H1 (cell line): ENCODE measurements at regions not wholly inside any gene's neighbourhood (a gene's known extent, or its start where the extent isn't known, plus 50 kb on each side); places are given as distances from the start of the nearest gene placed in this dataset.

Experiments used
- CTCF ChIA-PET: fragments of 300-600 bp; sonication (Branson Sonifier 250); formaldehyde crosslinking; loops from one replicate; lab custom pipeline; 2021; ENCODE audit not compliant: partially characterized antibody; lab: Charles Lee
- POLR2A ChIA-PET: fragments of 300-600 bp; sonication (Branson Sonifier 250); formaldehyde crosslinking; loops from one replicate; lab custom pipeline; 2021; ENCODE audit warnings: inconsistent platforms; ENCODE audit not compliant: partially characterized antibody; lab: Charles Lee
- DNase-seq, 2 experiments: peaks; one replicate each; pipeline versions ENCODE4 v3.0.0 to v3.0.0-alpha.2; 2010 to 2022; ENCODE audit warnings: low spot score in 2 of 2, low read depth in 1 of 2, mixed read lengths in 1 of 2
- FAIRE-seq: peaks from 2 replicates; lab custom pipeline; 2011; peaks lifted over from hg19 to GRCh38; lab: Jason Lieb, UNC
- H2AFZ ChIP-seq: 2 replicates; pipeline ENCODE4 v1.8.1; 2012; ENCODE audit warnings: low read length, inconsistent platforms
- H2AK5ac ChIP-seq: 2 replicates; pipeline ENCODE4 v1.6.1; 2013; ENCODE audit warnings: low read depth, low read length
- H2BK120ac ChIP-seq: replicated peaks from 2 replicates; pipeline ENCODE3; 2013; ENCODE audit warnings: low read depth, low read length, inconsistent platforms
- H2BK12ac ChIP-seq: 2 replicates; pipeline ENCODE4 v1.6.1; 2013; ENCODE audit warnings: low read depth, low read length
- H2BK15ac ChIP-seq: 2 replicates; pipeline ENCODE4 v1.6.1; 2013; ENCODE audit warnings: low read length
- H2BK20ac ChIP-seq: 2 replicates; pipeline ENCODE4 v1.6.1; 2013; ENCODE audit warnings: low read length
- H2BK5ac ChIP-seq: 2 replicates; pipeline ENCODE4 v1.6.1; 2013; ENCODE audit warnings: low read depth, low read length
- H3K14ac ChIP-seq: 2 replicates; pipeline ENCODE4 v1.6.1; 2013; ENCODE audit warnings: inconsistent platforms; ENCODE audit not compliant: insufficient read length
- H3K18ac ChIP-seq: 2 replicates; pipeline ENCODE4 v1.6.1; 2013; ENCODE audit warnings: low read length; ENCODE audit errors: extremely low read depth
- H3K23ac ChIP-seq: 2 replicates; pipeline ENCODE4 v1.6.1; 2013; ENCODE audit warnings: inconsistent platforms; ENCODE audit not compliant: insufficient read length
- H3K23me2 ChIP-seq: 2 replicates; pipeline ENCODE4 v1.6.1; 2013; ENCODE audit warnings: low read depth, low read length
- H3K27ac ChIP-seq: 2 replicates; pipeline ENCODE4 v1.6.1; 2011; ENCODE audit warnings: low read depth, low read length, inconsistent platforms
- H3K27me3 ChIP-seq, 4 experiments: replicated peaks in 1 of 4; 1 replicate in 1 of 4; 2 replicates in 3 of 4; pipeline versions ENCODE4 v1.6.1 to v1.8.1; 2011 to 2013; ENCODE audit warnings: low read length in 3 of 4, mild to moderate bottlenecking in 3 of 4, inconsistent platforms in 2 of 4, mixed read lengths in 2 of 4, moderate library complexity in 1 of 4; ENCODE audit not compliant: control insufficient read depth in 3 of 4, insufficient read depth in 3 of 4; ENCODE audit errors: extremely low read depth in 1 of 4
- H3K36me3 ChIP-seq, 4 experiments: 2 replicates each; pipeline versions ENCODE4 v1.6.1 to v1.8.1; 2011 to 2013; ENCODE audit warnings: mild to moderate bottlenecking in 4 of 4, low read length in 3 of 4, moderate library complexity in 2 of 4, control low read depth in 1 of 4, inconsistent platforms in 1 of 4; ENCODE audit not compliant: insufficient read depth in 4 of 4, control insufficient read depth in 2 of 4
- H3K4ac ChIP-seq: replicated peaks from 2 replicates; pipeline ENCODE3; 2013; ENCODE audit warnings: low read length, low read depth, mixed read lengths, inconsistent platforms; ENCODE audit not compliant: insufficient read length
- H3K4me1 ChIP-seq, 4 experiments: replicated peaks in 1 of 4; 1 replicate in 1 of 4; 2 replicates in 3 of 4; pipeline versions ENCODE4 v1.6.1 to v1.8.1; 2011 to 2013; ENCODE audit warnings: low read length in 3 of 4, inconsistent platforms in 2 of 4, mixed read lengths in 1 of 4; ENCODE audit not compliant: insufficient read depth in 4 of 4, control insufficient read depth in 3 of 4
- H3K4me2 ChIP-seq, 2 experiments: 2 replicates each; pipeline versions ENCODE4 v1.6.1 to v1.8.1; 2011 to 2013; ENCODE audit warnings: low read depth in 2 of 2, low read length in 2 of 2, control low read depth in 1 of 2, inconsistent platforms in 1 of 2, mild to moderate bottlenecking in 1 of 2; ENCODE audit not compliant: insufficient read depth in 1 of 2
- H3K4me3 ChIP-seq, 4 experiments: fragments of 200-600, 300-600 bp in 1 of 4; sonication (generic), shearing (Covaris generic), sonication (Bioruptor Twin) in 1 of 4; 2 replicates each; pipeline versions ENCODE4 v1.5.1 to v1.8.1; 2011 to 2016; ENCODE audit warnings: low read length in 4 of 4, low read depth in 3 of 4, control low read depth in 2 of 4, inconsistent platforms in 2 of 4, mild to moderate bottlenecking in 2 of 4, mixed read lengths in 1 of 4, moderate library complexity in 1 of 4; ENCODE audit not compliant: insufficient read depth in 2 of 4; ENCODE audit errors: extremely low read depth in 1 of 4
- H3K56ac ChIP-seq: replicated peaks from 2 replicates; pipeline ENCODE3; 2013; ENCODE audit warnings: low read depth, mild to moderate bottlenecking, mixed read lengths, low read length, inconsistent platforms; ENCODE audit not compliant: insufficient read length
- H3K79me1 ChIP-seq: 2 replicates; pipeline ENCODE4 v1.6.1; 2013; ENCODE audit warnings: low read depth, low read length, control low read depth
- H3K79me2 ChIP-seq, 2 experiments: 2 replicates each; pipeline versions ENCODE4 v1.6.1 to v1.8.1; 2012 to 2013; ENCODE audit warnings: low read length in 2 of 2, mild to moderate bottlenecking in 2 of 2, inconsistent platforms in 1 of 2; ENCODE audit not compliant: insufficient read depth in 2 of 2, control insufficient read depth in 1 of 2
- H3K9ac ChIP-seq, 4 experiments: replicated peaks in 1 of 4; 1 replicate in 1 of 4; 2 replicates in 3 of 4; pipeline versions ENCODE4 v1.6.1 to v1.8.1; 2011 to 2013; ENCODE audit warnings: low read depth in 3 of 4, low read length in 3 of 4, control low read depth in 2 of 4, mild to moderate bottlenecking in 2 of 4, moderate library complexity in 2 of 4, inconsistent platforms in 1 of 4; ENCODE audit errors: extremely low read depth in 1 of 4
- H3K9me3 ChIP-seq, 2 experiments: 2 replicates each; pipeline versions ENCODE4 v1.6.1 to v1.8.1; 2012 to 2013; ENCODE audit warnings: mild to moderate bottlenecking in 2 of 2, moderate library complexity in 2 of 2, control low read depth in 1 of 2, inconsistent platforms in 1 of 2, low read depth in 1 of 2, low read length in 1 of 2, mixed read lengths in 1 of 2; ENCODE audit not compliant: insufficient read depth in 2 of 2
- H4K20me1 ChIP-seq, 2 experiments: replicated peaks in 1 of 2; 2 replicates each; pipeline versions ENCODE3 to v1.8.1; 2011 to 2013; ENCODE audit warnings: inconsistent platforms in 2 of 2, low read length in 2 of 2, mild to moderate bottlenecking in 1 of 2; ENCODE audit not compliant: insufficient read depth in 2 of 2, control insufficient read depth in 1 of 2
- H4K5ac ChIP-seq: 2 replicates; pipeline ENCODE4 v1.6.1; 2013; ENCODE audit warnings: low read length, low read depth, mixed read lengths, inconsistent platforms; ENCODE audit not compliant: insufficient read length
- H4K8ac ChIP-seq: 2 replicates; pipeline ENCODE4 v1.8.0; 2013; ENCODE audit warnings: mild to moderate bottlenecking, moderate library complexity, low read length, inconsistent platforms; ENCODE audit not compliant: insufficient read depth; ENCODE audit errors: extremely low read depth
- H4K91ac ChIP-seq: replicated peaks from 2 replicates; pipeline ENCODE3; 2013; ENCODE audit warnings: low read length, mixed read lengths, inconsistent platforms; ENCODE audit not compliant: insufficient read length
- CREB1 ChIP-seq: IDR thresholded peaks from 2 replicates; pipeline ENCODE4 v1.6.1; 2012; ENCODE audit warnings: inconsistent platforms
- EP300 ChIP-seq, 2 experiments: IDR thresholded peaks; 1 replicate in 1 of 2; 2 replicates in 1 of 2; pipeline ENCODE4 v1.6.1; 2011 to 2012; ENCODE audit warnings: low read depth in 2 of 2, low read length in 2 of 2, mild to moderate bottlenecking in 2 of 2, borderline replicate concordance in 1 of 2, inconsistent platforms in 1 of 2, moderate library complexity in 1 of 2
- EZH2 ChIP-seq: fragments of 200-600 bp; sonication (generic); IDR thresholded peaks from 2 replicates; pipeline ENCODE4 v1.7.1; 2012; ENCODE audit warnings: low read depth, mild to moderate bottlenecking, moderate library complexity, low read length, inconsistent platforms; ENCODE audit not compliant: severe bottlenecking
- POLR2AphosphoS5 ChIP-seq: IDR thresholded peaks from 2 replicates; pipeline ENCODE4 v1.6.1; 2011; ENCODE audit warnings: low read depth, low read length
- RFX5 ChIP-seq: IDR thresholded peaks from 2 replicates; pipeline ENCODE4 v1.6.1; 2011; ENCODE audit warnings: low read depth, low read length, improper control_type of control experiment, borderline replicate concordance
- RXRA ChIP-seq: IDR thresholded peaks from 2 replicates; pipeline ENCODE4 v1.6.1; 2011; ENCODE audit warnings: low read depth, mild to moderate bottlenecking, low read length, moderate library complexity; ENCODE audit not compliant: insufficient read depth
- SIN3A ChIP-seq, 2 experiments: IDR thresholded peaks in 1 of 2; conservative IDR thresholded peaks in 1 of 2; 2 replicates each; pipeline ENCODE4 v1.6.1; 2011 to 2012; ENCODE audit warnings: low read length in 2 of 2, improper control_type of control experiment in 1 of 2, low read depth in 1 of 2, mild to moderate bottlenecking in 1 of 2
- TAF7 ChIP-seq: optimal IDR thresholded peaks from 2 replicates; pipeline ENCODE3; 2011; ENCODE audit warnings: low read depth, mild to moderate bottlenecking, inconsistent platforms, low read length, moderate library complexity, borderline replicate concordance
- TF ChIP-seq, protein P1 (sequence below): IDR thresholded peaks from 2 replicates; pipeline ENCODE4 v1.6.1; 2012; ENCODE audit warnings: inconsistent platforms
- TF ChIP-seq, protein P2 (sequence below): IDR thresholded peaks from 2 replicates; pipeline ENCODE4 v1.6.1; 2011; ENCODE audit warnings: low read depth, mild to moderate bottlenecking, low read length; ENCODE audit not compliant: insufficient read depth
- TF ChIP-seq, protein P3 (sequence below): IDR thresholded peaks from 2 replicates; pipeline ENCODE4 v1.6.1; 2011; ENCODE audit warnings: low read length, improper control_type of control experiment
- TF ChIP-seq, protein P4 (sequence below): IDR thresholded peaks from 2 replicates; pipeline ENCODE4 v1.6.1; 2012; ENCODE audit warnings: inconsistent platforms

DNA sequence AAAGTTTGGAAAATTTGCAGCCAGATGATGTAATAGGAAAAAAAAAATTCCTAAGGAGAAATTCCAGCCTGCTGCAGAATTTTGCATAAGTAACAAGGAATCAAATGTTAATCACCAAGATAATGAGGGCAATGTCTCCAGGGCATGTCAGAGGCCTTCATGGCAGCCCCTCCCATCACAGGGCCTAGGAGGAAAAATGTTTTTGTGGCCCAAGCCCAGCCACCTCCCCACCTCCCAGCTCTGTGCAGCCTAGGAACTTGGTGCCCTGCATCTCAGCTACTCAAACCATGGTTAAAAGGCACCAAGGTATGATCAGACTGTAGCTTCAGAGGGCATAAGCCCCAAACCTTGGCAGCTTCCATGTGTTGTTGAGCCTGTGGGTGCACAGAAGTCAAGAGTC is 704.7 kb upstream of the ROBO1 start:
- Histone ChIP-seq H3K79me1 (no peaks in the 10 kb centered on the region), H3K27me3 (no peaks in the 10 kb centered on the region), H2BK12ac (no peak overlapping the region), H4K8ac (no peak overlapping the region), H3K36me3 (no peaks in the 10 kb centered on the region), H4K5ac (no peak overlapping the region), H3K23ac (no peak overlapping the region), H3K4ac (no peak overlapping the region), H4K91ac (no peak overlapping the region), H3K56ac (no peak overlapping the region), H2BK5ac (no peak overlapping the region), H3K9ac (no peak overlapping the region), H3K18ac (no peak overlapping the region), H3K14ac (no peak overlapping the region), H3K79me2 (no peaks in the 10 kb centered on the region), H3K9me3 (no peaks in the 10 kb centered on the region), H3K27ac (no peak overlapping the region; the same call in 1 of the 2 replicates), H3K4me1 (no peaks in the 10 kb centered on the region), H2BK20ac (no peak overlapping the region), H2AFZ (no peak overlapping the region), H3K23me2 (no peaks in the 10 kb centered on the region), H3K4me3 (no peak overlapping the region), H3K4me2 (no peak overlapping the region), H2AK5ac (no peak overlapping the region), H4K20me1 (no peaks in the 10 kb centered on the region), H2BK120ac (no peak overlapping the region), H2BK15ac (no peak overlapping the region)
- ChIA-PET CTCF (interaction anchor here (0.7 kb wide), 1 partner anchor 943 kb away, joined by 3 read pairs; no protein-coding TSS in a partner anchor), POLR2A (no interaction called here)
- DNase-seq, result no peak
- FAIRE-seq, result no peak
- TF ChIP-seq, protein P1, sequence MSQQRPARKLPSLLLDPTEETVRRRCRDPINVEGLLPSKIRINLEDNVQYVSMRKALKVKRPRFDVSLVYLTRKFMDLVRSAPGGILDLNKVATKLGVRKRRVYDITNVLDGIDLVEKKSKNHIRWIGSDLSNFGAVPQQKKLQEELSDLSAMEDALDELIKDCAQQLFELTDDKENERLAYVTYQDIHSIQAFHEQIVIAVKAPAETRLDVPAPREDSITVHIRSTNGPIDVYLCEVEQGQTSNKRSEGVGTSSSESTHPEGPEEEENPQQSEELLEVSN, result no peak
- no peak for TF ChIP-seq RFX5
- no peak for TF ChIP-seq RXRA
- TF ChIP-seq TAF7, result no peak
- TF ChIP-seq, protein P2, sequence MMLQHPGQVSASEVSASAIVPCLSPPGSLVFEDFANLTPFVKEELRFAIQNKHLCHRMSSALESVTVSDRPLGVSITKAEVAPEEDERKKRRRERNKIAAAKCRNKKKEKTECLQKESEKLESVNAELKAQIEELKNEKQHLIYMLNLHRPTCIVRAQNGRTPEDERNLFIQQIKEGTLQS, result no peak
- TF ChIP-seq, protein P3, sequence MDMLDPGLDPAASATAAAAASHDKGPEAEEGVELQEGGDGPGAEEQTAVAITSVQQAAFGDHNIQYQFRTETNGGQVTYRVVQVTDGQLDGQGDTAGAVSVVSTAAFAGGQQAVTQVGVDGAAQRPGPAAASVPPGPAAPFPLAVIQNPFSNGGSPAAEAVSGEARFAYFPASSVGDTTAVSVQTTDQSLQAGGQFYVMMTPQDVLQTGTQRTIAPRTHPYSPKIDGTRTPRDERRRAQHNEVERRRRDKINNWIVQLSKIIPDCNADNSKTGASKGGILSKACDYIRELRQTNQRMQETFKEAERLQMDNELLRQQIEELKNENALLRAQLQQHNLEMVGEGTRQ, result no peak
- TF ChIP-seq POLR2AphosphoS5, result no peak
- no peak for TF ChIP-seq EZH2
- TF ChIP-seq, protein P4, sequence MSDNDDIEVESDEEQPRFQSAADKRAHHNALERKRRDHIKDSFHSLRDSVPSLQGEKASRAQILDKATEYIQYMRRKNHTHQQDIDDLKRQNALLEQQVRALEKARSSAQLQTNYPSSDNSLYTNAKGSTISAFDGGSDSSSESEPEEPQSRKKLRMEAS, result no peak
- no peak for TF ChIP-seq CREB1
- no peak for TF ChIP-seq SIN3A (conservative IDR thresholded peaks at IDR 0.05 in 1 of 2, IDR thresholded peaks at IDR 0.05 in 1 of 2; ENCODE audit: low read depth in 1 of 2, low read length in 2 of 2)
- no peak for TF ChIP-seq EP300 (IDR thresholded peaks at IDR 0.05; ENCODE audit: borderline replicate concordance in 1 of 2, low read depth in 2 of 2, low read length in 2 of 2)
